ENCODE measurements at regions not wholly inside any gene's neighbourhood (a gene's known extent, or its start where the extent isn't known, plus 50 kb on each side); places are given as distances from the start of the nearest gene placed in this dataset.

DNA sequence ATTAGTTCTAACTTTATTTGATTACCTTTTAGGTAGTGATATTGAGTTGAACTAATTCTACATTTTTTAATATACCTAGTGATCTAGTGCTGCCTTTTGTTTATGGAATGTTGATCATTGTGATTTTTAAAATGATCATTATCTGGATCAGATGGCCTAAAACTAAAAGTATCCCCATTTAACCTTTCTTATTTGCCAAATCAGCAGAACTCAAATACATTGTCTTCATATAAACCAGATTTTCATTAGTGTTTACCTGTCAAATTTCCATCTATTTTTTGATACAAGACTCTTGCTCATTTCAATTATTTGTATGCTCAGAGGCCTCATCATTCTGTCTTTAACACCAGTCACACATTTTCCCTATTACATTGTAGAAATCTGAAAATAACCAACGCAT lies 441.2 kb downstream of the PTPRC start:
- no peak for TF ChIP-seq RCOR1 (conservative IDR thresholded peaks at IDR 0.05; ENCODE audit: low read depth, low read length)
- TF ChIP-seq, protein P1, sequence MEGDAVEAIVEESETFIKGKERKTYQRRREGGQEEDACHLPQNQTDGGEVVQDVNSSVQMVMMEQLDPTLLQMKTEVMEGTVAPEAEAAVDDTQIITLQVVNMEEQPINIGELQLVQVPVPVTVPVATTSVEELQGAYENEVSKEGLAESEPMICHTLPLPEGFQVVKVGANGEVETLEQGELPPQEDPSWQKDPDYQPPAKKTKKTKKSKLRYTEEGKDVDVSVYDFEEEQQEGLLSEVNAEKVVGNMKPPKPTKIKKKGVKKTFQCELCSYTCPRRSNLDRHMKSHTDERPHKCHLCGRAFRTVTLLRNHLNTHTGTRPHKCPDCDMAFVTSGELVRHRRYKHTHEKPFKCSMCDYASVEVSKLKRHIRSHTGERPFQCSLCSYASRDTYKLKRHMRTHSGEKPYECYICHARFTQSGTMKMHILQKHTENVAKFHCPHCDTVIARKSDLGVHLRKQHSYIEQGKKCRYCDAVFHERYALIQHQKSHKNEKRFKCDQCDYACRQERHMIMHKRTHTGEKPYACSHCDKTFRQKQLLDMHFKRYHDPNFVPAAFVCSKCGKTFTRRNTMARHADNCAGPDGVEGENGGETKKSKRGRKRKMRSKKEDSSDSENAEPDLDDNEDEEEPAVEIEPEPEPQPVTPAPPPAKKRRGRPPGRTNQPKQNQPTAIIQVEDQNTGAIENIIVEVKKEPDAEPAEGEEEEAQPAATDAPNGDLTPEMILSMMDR (IDR thresholded peaks at IDR 0.05 in 2 of 3, conservative IDR thresholded peaks at IDR 0.05 in 1 of 3; ENCODE audit: control insufficient read depth in 2 of 3, extremely low read depth in 1 of 3, insufficient read depth in 1 of 3, low read depth in 3 of 3, low read length in 3 of 3): no peak
- no peak for TF ChIP-seq POLR2A (IDR thresholded peaks at IDR 0.05; ENCODE audit: low read depth, low read length)
- TF ChIP-seq EP300 (IDR thresholded peaks at IDR 0.05; ENCODE audit: borderline replicate concordance in 1 of 2, control insufficient read depth in 1 of 2, low read depth in 2 of 2, low read length in 2 of 2): no peak
- TF ChIP-seq EZH2 (IDR thresholded peaks at IDR 0.05; ENCODE audit: borderline replicate concordance, control insufficient read depth, low read depth, low read length): no peak
- TF ChIP-seq, protein P2, sequence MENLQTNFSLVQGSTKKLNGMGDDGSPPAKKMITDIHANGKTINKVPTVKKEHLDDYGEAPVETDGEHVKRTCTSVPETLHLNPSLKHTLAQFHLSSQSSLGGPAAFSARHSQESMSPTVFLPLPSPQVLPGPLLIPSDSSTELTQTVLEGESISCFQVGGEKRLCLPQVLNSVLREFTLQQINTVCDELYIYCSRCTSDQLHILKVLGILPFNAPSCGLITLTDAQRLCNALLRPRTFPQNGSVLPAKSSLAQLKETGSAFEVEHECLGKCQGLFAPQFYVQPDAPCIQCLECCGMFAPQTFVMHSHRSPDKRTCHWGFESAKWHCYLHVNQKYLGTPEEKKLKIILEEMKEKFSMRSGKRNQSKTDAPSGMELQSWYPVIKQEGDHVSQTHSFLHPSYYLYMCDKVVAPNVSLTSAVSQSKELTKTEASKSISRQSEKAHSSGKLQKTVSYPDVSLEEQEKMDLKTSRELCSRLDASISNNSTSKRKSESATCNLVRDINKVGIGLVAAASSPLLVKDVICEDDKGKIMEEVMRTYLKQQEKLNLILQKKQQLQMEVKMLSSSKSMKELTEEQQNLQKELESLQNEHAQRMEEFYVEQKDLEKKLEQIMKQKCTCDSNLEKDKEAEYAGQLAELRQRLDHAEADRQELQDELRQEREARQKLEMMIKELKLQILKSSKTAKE (IDR thresholded peaks at IDR 0.05; ENCODE audit: low read depth, poor library complexity, severe bottlenecking): no peak
- TF ChIP-seq, protein P3, sequence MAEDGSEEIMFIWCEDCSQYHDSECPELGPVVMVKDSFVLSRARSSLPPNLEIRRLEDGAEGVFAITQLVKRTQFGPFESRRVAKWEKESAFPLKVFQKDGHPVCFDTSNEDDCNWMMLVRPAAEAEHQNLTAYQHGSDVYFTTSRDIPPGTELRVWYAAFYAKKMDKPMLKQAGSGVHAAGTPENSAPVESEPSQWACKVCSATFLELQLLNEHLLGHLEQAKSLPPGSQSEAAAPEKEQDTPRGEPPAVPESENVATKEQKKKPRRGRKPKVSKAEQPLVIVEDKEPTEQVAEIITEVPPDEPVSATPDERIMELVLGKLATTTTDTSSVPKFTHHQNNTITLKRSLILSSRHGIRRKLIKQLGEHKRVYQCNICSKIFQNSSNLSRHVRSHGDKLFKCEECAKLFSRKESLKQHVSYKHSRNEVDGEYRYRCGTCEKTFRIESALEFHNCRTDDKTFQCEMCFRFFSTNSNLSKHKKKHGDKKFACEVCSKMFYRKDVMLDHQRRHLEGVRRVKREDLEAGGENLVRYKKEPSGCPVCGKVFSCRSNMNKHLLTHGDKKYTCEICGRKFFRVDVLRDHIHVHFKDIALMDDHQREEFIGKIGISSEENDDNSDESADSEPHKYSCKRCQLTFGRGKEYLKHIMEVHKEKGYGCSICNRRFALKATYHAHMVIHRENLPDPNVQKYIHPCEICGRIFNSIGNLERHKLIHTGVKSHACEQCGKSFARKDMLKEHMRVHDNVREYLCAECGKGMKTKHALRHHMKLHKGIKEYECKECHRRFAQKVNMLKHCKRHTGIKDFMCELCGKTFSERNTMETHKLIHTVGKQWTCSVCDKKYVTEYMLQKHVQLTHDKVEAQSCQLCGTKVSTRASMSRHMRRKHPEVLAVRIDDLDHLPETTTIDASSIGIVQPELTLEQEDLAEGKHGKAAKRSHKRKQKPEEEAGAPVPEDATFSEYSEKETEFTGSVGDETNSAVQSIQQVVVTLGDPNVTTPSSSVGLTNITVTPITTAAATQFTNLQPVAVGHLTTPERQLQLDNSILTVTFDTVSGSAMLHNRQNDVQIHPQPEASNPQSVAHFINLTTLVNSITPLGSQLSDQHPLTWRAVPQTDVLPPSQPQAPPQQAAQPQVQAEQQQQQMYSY (CRISPR knock-in tag; IDR thresholded peaks at IDR 0.05): no peak
- TF ChIP-seq SIN3A (IDR thresholded peaks at IDR 0.05; ENCODE audit: low read depth, low read length): no peak
- TF ChIP-seq HDAC2 (IDR thresholded peaks at IDR 0.05): no peak
- TF ChIP-seq, protein P4, sequence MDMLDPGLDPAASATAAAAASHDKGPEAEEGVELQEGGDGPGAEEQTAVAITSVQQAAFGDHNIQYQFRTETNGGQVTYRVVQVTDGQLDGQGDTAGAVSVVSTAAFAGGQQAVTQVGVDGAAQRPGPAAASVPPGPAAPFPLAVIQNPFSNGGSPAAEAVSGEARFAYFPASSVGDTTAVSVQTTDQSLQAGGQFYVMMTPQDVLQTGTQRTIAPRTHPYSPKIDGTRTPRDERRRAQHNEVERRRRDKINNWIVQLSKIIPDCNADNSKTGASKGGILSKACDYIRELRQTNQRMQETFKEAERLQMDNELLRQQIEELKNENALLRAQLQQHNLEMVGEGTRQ (IDR thresholded peaks at IDR 0.05; ENCODE audit: borderline replicate concordance, low read depth, low read length): no peak
- no peak for TF ChIP-seq GABPA (IDR thresholded peaks at IDR 0.05; ENCODE audit: low read depth)
- TF ChIP-seq ATF7 (IDR thresholded peaks at IDR 0.05; ENCODE audit: low read depth): no peak
